Right lung (tissue), 2 donors: ENCODE measurements at regions not wholly inside any gene's neighbourhood (a gene's known extent, or its start where the extent isn't known, plus 50 kb on each side); places are given as distances from the start of the nearest gene placed in this dataset.
"Not testable (repeated sequence)": the region's sequence is repeated elsewhere in the genome, so short reads cannot be mapped to it uniquely, and the experiment has no call there.

Experiments used
- DNase-seq, 2 donors: peaks; one replicate each; pipeline ENCODE4 v3.0.0-alpha.2; 2013

- no peak for DNase-seq
Observed at GRCh38 chr3:107942951-107943749, 147.7 kb downstream of the CD47 start.

- no peak for DNase-seq
Observed at GRCh38 chr3:107942244-107942643, 148.6 kb downstream of the CD47 start.

GRCh38 chr3:107939691-107940442 is 151.0 kb downstream of the CD47 start:
- DNase-seq = no peak

- DNase-seq = no peak
Observed at GRCh38 chr3:107938143-107938542, 152.7 kb downstream of the CD47 start.

- no peak for DNase-seq
Observed at GRCh38 chr3:107934808-107935207, 156.0 kb downstream of the CD47 start.

GRCh38 chr3:107933450-107933849 is 157.4 kb downstream of the CD47 start:
- no peak for DNase-seq

- no peak for DNase-seq
Observed at GRCh38 chr3:107931326-107931725, 159.5 kb downstream of the CD47 start.

- no peak for DNase-seq
Observed at GRCh38 chr3:107929088-107929487, 161.7 kb downstream of the CD47 start.

GRCh38 chr3:107928084-107928445 is 162.8 kb downstream of the CD47 start:
- DNase-seq = no peak

- peak; percentile 54 to 61 for DNase-seq
Observed at GRCh38 chr3:107927361-107928083, 163.3 kb downstream of the CD47 start.

GRCh38 chr3:107925851-107926250 is 165.0 kb downstream of the CD47 start:
- DNase-seq = no peak

GRCh38 chr3:107921038-107921437 is 169.8 kb downstream of the CD47 start:
- no peak for DNase-seq

- no peak for DNase-seq
Observed at GRCh38 chr3:107920538-107920937, 170.3 kb downstream of the CD47 start.

- no peak for DNase-seq
Observed at GRCh38 chr3:107919239-107919638, 171.6 kb downstream of the CD47 start.

GRCh38 chr3:107916171-107916570 is 174.7 kb downstream of the CD47 start:
- DNase-seq = no peak

GRCh38 chr3:107915706-107916105 is 175.1 kb downstream of the CD47 start:
- no peak for DNase-seq

- no peak for DNase-seq
Observed at GRCh38 chr3:107913701-107914100, 177.1 kb downstream of the CD47 start.

- no peak for DNase-seq
Observed at GRCh38 chr3:107911337-107912000, 179.4 kb downstream of the CD47 start.

GRCh38 chr3:107910713-107911259 is 180.0 kb downstream of the CD47 start:
- DNase-seq = no peak

- not testable (repeated sequence) for DNase-seq
Observed at GRCh38 chr3:107909583-107909982, 181.2 kb downstream of the CD47 start.

- DNase-seq = no peak
Observed at GRCh38 chr3:107907996-107908395, 182.8 kb downstream of the CD47 start.
